Tibial nerve (tissue), 4 donors: ENCODE measurements at regions not wholly inside any gene's neighbourhood (a gene's known extent, or its start where the extent isn't known, plus 50 kb on each side); places are given as distances from the start of the nearest gene placed in this dataset.

Experiments
- CTCF ChIP-seq, 5 experiments: fragments of 200-600 bp in 3 of 5; fragments of 450-650 bp in 2 of 5; sonication (generic) in 3 of 5; IDR thresholded peaks; one replicate each; pipeline ENCODE4 v1.5.1; 2016 to 2019; ENCODE audit warnings: antibody characterized with exemption in 5 of 5, mild to moderate bottlenecking in 3 of 5, moderate library complexity in 2 of 5
- EP300 ChIP-seq, 2 donors: sonication (generic); formaldehyde crosslinking; IDR thresholded peaks; one replicate each; pipeline ENCODE4 v1.6.1; 2017; ENCODE audit warnings: antibody characterized with exemption in 2 of 2, mild to moderate bottlenecking in 1 of 2
- POLR2A ChIP-seq, 2 donors: fragments of 450-650 bp; IDR thresholded peaks; one replicate each; pipeline ENCODE4 v1.6.1; 2017; ENCODE audit warnings: antibody characterized with exemption in 2 of 2, mild to moderate bottlenecking in 2 of 2, moderate library complexity in 2 of 2

GRCh38 chr7:136424058-136424457 lies 444.4 kb upstream of the CHRM2 start:
- TF ChIP-seq CTCF (IDR thresholded peaks at IDR 0.05), result no peak
- TF ChIP-seq EP300 (IDR thresholded peaks at IDR 0.05), result no peak
- TF ChIP-seq POLR2A (IDR thresholded peaks at IDR 0.05), result no peak
